Stimulated activated CD8-positive, alpha-beta memory T cell treated with anti-CD3 and anti-CD28 coated beads, Interleukin-7, amount 100 ng/mL, for 1 hour (primary cell): ENCODE measurements at regions not wholly inside any gene's neighbourhood (a gene's known extent, or its start where the extent isn't known, plus 50 kb on each side); places are given as distances from the start of the nearest gene placed in this dataset.

Experiments
- DNase-seq, 2 donors: peaks; one replicate each; pipeline ENCODE4 v3.0.0-alpha.2; 2020; ENCODE audit warnings: low read depth in 2 of 2

DNA sequence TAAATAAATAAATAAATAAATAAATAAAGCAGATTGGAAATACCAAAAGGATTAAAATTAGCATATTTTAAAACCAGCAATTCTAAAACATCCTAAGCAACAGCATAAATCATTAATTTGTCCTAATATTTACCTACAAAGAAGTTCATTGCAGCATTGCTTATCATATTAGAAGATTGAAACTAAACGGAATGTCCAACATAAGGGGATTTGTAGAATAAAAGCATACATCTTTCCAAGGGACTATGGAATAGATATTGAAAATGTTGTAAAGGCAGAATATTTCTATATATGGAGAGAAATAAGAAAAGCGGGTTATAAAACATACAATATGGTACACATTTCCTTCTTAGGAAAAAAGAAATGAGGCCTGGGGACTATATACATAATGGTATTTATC, 71.1 kb upstream of the RFC3 start:
- no peak for DNase-seq

- no peak for DNase-seq
These were observed 66.8 kb upstream of the RFC3 start for GRCh38 chr13:33751151-33751550.

GRCh38 chr13:33752094-33752493, 65.9 kb upstream of the RFC3 start:
- DNase-seq, result no peak

GRCh38 chr13:33752597-33752996, 65.4 kb upstream of the RFC3 start:
- no peak for DNase-seq

GRCh38 chr13:33756929-33757328, 61.0 kb upstream of the RFC3 start:
- no peak for DNase-seq

DNA sequence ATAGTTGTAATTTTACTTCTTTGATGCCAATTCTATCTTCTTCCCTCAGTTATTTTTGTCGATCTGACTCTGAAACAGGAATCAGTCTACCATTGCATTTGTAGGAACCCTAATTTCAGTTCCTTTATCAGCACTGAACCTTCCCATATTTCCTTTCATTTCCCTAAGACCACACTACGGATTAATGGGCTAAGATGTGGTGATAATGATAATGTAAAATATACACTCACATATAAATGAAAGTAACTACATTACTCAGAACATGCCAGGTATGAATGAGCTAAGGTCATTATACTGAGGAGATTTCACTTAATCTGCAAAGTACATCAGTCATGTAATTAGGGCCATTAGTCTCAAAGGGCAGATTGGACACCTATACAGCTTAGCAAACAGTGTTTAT, 60.2 kb upstream of the RFC3 start:
- no peak for DNase-seq

GRCh38 chr13:33758113-33758512, 59.8 kb upstream of the RFC3 start:
- no peak for DNase-seq

DNA sequence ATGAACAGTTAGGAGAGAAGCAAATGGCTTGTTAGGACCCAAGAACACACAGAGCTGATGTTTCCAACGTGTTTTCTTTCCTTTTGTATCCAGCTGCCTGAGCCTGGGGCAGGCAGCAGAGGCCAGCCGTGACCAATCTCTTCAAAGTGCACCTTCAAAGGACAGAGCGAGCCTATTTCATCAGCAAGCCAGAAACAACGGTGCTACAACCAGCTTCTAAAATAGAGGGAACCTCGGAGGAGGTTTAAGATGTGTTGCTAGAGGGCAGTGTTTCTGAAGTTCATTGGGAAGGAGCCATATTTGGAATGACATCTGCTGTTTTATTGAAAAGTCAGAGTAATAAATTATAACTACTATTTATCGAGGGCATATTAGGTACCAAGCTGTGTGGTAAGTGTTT, 56.2 kb upstream of the RFC3 start:
- no peak for DNase-seq

DNA sequence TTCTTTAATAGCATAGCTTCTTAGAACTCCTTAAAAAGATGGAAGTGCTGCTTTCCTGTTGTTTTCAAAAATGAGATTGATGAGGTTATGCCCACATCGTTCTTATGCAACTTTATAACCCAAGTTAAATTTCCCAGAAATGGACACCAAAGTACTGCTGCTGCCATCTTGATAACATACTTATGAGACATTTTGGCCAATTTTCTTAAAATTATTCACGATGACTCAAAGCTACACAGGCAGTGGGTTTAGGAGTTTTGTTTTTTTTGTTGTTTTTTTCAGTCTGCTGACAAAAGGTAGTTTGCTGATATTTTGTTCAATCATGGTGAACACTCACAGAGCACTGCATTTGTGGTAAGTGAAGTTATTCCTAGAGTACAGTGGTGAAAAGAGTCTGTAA, 54.9 kb upstream of the RFC3 start:
- no peak for DNase-seq

DNA sequence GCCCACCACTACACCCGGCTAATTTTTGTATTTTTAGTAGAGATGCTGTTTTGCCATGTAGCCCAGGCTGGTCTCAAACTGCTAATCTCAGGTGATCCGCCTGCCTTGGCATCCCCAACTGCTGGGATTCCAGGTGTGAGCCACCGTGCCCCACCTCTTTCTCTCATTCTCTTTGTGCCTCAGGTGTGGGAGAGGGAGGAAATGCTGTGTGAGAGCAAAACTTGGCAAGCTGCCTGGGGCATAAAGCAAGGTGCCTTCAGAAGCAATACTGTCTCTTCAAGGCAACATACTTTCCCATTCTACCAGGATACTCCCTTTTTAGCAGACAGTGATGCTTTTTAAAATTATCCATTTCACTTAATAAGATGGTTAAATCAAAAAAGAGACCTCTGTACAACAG, 53.2 kb upstream of the RFC3 start:
- DNase-seq, result no peak

DNA sequence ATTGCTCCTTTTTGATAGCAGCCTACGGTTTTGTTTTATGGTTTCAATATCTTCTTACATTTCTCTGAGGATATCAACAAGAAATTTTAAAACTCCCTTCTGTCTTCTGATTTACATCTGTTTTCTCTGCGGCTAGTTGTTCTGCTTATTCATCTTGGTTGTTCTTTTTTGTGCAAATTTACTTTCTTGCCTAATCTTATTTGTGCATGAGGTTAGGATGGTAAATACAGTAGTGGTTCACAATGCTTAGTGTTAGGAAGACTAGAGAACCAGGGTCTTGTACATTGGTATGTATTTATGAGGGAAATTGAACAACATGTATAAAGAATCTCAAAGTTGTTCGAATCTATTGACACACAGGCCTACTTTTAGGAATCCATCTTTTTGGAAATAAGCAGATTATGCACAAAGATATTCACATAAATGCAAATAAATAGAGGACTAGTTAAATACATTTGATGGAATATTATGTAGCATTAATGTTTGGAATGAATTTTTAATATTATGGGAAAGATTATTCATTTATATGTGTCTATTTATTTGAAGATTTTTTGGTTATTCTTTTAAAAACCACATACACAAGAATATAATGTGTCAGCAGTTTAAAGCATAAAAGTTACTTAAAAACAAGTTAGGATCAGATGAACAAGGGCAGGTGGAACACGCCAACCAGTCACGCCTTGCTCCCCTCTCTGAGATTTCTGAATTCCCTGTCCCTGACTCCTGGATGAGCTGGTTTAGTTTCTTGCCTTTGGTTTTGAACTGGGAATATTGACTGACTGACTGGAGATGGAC, 51.4 kb upstream of the RFC3 start:
- no peak for DNase-seq

DNA sequence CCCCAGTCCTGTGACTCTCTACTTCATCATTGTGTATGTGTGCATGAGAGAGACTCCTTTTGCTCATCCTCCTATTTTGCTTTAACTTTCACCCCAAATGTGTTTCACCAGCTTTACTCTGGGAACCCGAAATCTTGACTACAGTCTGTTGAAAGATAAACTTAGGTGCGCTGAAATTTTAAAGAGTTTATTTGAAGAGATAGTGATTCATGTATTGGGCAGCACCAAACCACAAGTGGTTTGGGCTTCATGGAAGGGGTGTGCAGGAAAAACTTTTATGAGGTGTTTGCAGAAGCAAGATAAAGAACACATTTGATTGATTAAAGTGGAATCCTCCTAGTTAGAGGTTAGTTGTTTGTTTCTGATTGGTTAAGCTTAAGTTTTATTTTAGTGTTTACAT, 50.8 kb upstream of the RFC3 start:
- no peak for DNase-seq
